GM23338 (cell line): ENCODE measurements at regions not wholly inside any gene's neighbourhood (a gene's known extent, or its start where the extent isn't known, plus 50 kb on each side); places are given as distances from the start of the nearest gene placed in this dataset.

Source experiments
- ATAC-seq: fragments of 200-7000 bp; cut with Tn5 transposase; 3 replicates; pipeline ENCODE4 v1.9.1; 2020
- DNase-seq: peaks from one replicate; pipeline ENCODE4 v3.0.0-alpha.2; 2015; ENCODE audit warnings: low spot score
- H2AFZ ChIP-seq: fragments of 200-600 bp; sonication (generic); 2 replicates; pipeline ENCODE4 v1.8.0; 2016; ENCODE audit warnings: antibody characterized with exemption, mild to moderate bottlenecking, moderate library complexity
- H3F3A ChIP-seq: fragments of 200-600 bp; sonication (generic); replicated peaks from 2 replicates; pipeline ENCODE4 v1.8.0; 2017; ENCODE audit warnings: antibody characterized with exemption, mixed run types, low read depth
- H3K27ac ChIP-seq: fragments of 200-600 bp; sonication (generic); 2 replicates; pipeline ENCODE4 v1.6.1; 2016; ENCODE audit warnings: low read depth
- H3K27me3 ChIP-seq: fragments of 200-600 bp; sonication (generic); 2 replicates; pipeline ENCODE4 v1.8.0; 2016; ENCODE audit warnings: mild to moderate bottlenecking, mixed run types, moderate library complexity; ENCODE audit not compliant: insufficient read depth
- H3K36me3 ChIP-seq: fragments of 200-600 bp; sonication (generic); 2 replicates; pipeline ENCODE4 v1.8.0; 2016; ENCODE audit warnings: mild to moderate bottlenecking; ENCODE audit not compliant: insufficient read depth
- H3K4me1 ChIP-seq: fragments of 200-600 bp; sonication (generic); 2 replicates; pipeline ENCODE4 v1.8.0; 2016; ENCODE audit warnings: mild to moderate bottlenecking, moderate library complexity; ENCODE audit not compliant: insufficient read depth
- H3K4me2 ChIP-seq: fragments of 200-600 bp; sonication (generic); 2 replicates; pipeline ENCODE4 v1.7.1; 2017; ENCODE audit warnings: mixed run types
- H3K4me3 ChIP-seq: fragments of 200-600 bp; sonication (generic); 2 replicates; pipeline ENCODE4 v1.6.1; 2016; ENCODE audit warnings: mixed run types
- H3K79me2 ChIP-seq: fragments of 200-600 bp; sonication (generic); replicated peaks from 2 replicates; pipeline ENCODE4 v1.8.0; 2017; ENCODE audit warnings: mild to moderate bottlenecking; ENCODE audit not compliant: insufficient read depth
- H3K9me2 ChIP-seq: fragments of 200-600 bp; sonication (generic); 2 replicates; pipeline ENCODE4 v1.8.0; 2017; ENCODE audit not compliant: insufficient read depth
- H4K20me1 ChIP-seq: fragments of 200-600 bp; sonication (generic); replicated peaks from 2 replicates; pipeline ENCODE4 v1.8.0; 2017; ENCODE audit warnings: mild to moderate bottlenecking; ENCODE audit not compliant: insufficient read depth
- H3K27ac Mint-ChIP-seq: 2 replicates; pipeline ENCODE4 v1.8.0; 2020; ENCODE audit warnings: inconsistent platforms, mild to moderate bottlenecking, moderate library complexity, mixed read lengths
- H3K27me3 Mint-ChIP-seq: 3 replicates; pipeline ENCODE4 v1.8.0; 2022; ENCODE audit warnings: low read depth, mild to moderate bottlenecking, moderate library complexity, mixed read lengths, inconsistent platforms; ENCODE audit not compliant: insufficient read depth, poor library complexity
- H3K36me3 Mint-ChIP-seq: 3 replicates; pipeline ENCODE4 v1.8.0; 2021; ENCODE audit warnings: low read depth, mild to moderate bottlenecking, inconsistent platforms, moderate library complexity, mixed read lengths
- H3K4me1 Mint-ChIP-seq: 3 replicates; pipeline ENCODE4 v1.8.0; 2020; ENCODE audit warnings: mild to moderate bottlenecking, inconsistent platforms, mixed read lengths
- H3K4me3 Mint-ChIP-seq: 3 replicates; pipeline ENCODE4 v1.8.0; 2021; ENCODE audit warnings: moderate library complexity, mild to moderate bottlenecking, inconsistent platforms, mixed read lengths
- H3K9me3 Mint-ChIP-seq: 3 replicates; pipeline ENCODE4 v1.8.0; 2020; ENCODE audit warnings: moderate library complexity, mild to moderate bottlenecking, inconsistent platforms, mixed read lengths
- CREB1 ChIP-seq: fragments of 250-450 bp; sonication (Bioruptor Pico); IDR thresholded peaks from 2 replicates; pipeline ENCODE4 v1.5.0; 2020; ENCODE audit warnings: low read depth, mild to moderate bottlenecking, moderate library complexity
- ETS1 ChIP-seq: IDR thresholded peaks from 2 replicates; pipeline ENCODE4 v1.6.1; 2016; ENCODE audit warnings: antibody characterized with exemption
- EZH2 ChIP-seq: fragments of 200-600 bp; sonication (generic); IDR thresholded peaks from one replicate; pipeline ENCODE4 v1.8.0; 2017; ENCODE audit warnings: antibody characterized with exemption, mild to moderate bottlenecking, low read depth; ENCODE audit not compliant: unreplicated experiment
- EZH2phosphoT487 ChIP-seq: fragments of 200-600 bp; sonication (generic); IDR thresholded peaks from one replicate; pipeline ENCODE4 v1.8.1; 2018; ENCODE audit warnings: antibody characterized with exemption; ENCODE audit not compliant: unreplicated experiment
- JUNB ChIP-seq: IDR thresholded peaks from one replicate; pipeline ENCODE4 v1.6.1; 2016; ENCODE audit warnings: antibody characterized with exemption; ENCODE audit not compliant: unreplicated experiment
- NANOG ChIP-seq: IDR thresholded peaks from 2 replicates; pipeline ENCODE4 v1.6.1; 2016; ENCODE audit warnings: antibody characterized with exemption, borderline replicate concordance
- REST ChIP-seq: IDR thresholded peaks from one replicate; pipeline ENCODE4 v1.6.1; 2018; ENCODE audit warnings: antibody characterized with exemption; ENCODE audit not compliant: unreplicated experiment
- STAT1 ChIP-seq: IDR thresholded peaks from one replicate; pipeline ENCODE4 v1.6.1; 2016; ENCODE audit warnings: antibody characterized with exemption; ENCODE audit not compliant: unreplicated experiment
- ZNF114 ChIP-seq: fragments of 250-450 bp; sonication (Bioruptor Pico); IDR thresholded peaks from 2 replicates; pipeline ENCODE4 v1.5.0; 2020; ENCODE audit warnings: mild to moderate bottlenecking, moderate library complexity
- ZNF462 ChIP-seq: fragments of 250-450 bp; sonication (Bioruptor Pico); IDR thresholded peaks from 2 replicates; pipeline ENCODE4 v1.5.0; 2020; ENCODE audit warnings: mild to moderate bottlenecking, moderate library complexity

GRCh38 chr10:33716501-33717267, 382.2 kb upstream of the NRP1 start:
- no peaks in the 10 kb centered on the region for H3K27me3 ChIP-seq
- H4K20me1 ChIP-seq: no peaks in the 10 kb centered on the region
- no peak for ATAC-seq
- no peak overlapping the region for H3K4me2 ChIP-seq
- 0 out of 2 replicates have a peak, but pooled peaks cover 2% of the 10 kb centered on the region for H3K9me2 ChIP-seq
- no peak overlapping the region for H3K27ac ChIP-seq
- no peak overlapping the region for H2AFZ ChIP-seq
- no peaks in the 10 kb centered on the region for H3F3A ChIP-seq
- H3K36me3 Mint-ChIP-seq: peaks cover 7% of the 10 kb centered on the region; the same call in 1 of the 3 replicates
- no peaks in the 10 kb centered on the region for H3K79me2 ChIP-seq
- H3K36me3 ChIP-seq: no peaks in the 10 kb centered on the region
- H3K27me3 Mint-ChIP-seq: peaks cover 2% of the 10 kb centered on the region
- TF ChIP-seq EZH2phosphoT487 (no peak), NANOG (no peak), EZH2 (no peak), ZNF114 (no peak), REST (no peak), ZNF462 (no peak), JUNB (no peak), CREB1 (no peak), STAT1 (no peak), ETS1 (no peak)
- DNase-seq: no peak
- H3K4me1 ChIP-seq: peaks cover 7% of the 10 kb centered on the region
- H3K27ac Mint-ChIP-seq: no peak overlapping the region
- no peak overlapping the region for H3K4me3 Mint-ChIP-seq
- no peak overlapping the region for H3K4me3 ChIP-seq
- peaks cover 3% of the 10 kb centered on the region; the same call in 2 of the 3 replicates for H3K4me1 Mint-ChIP-seq
- H3K9me3 Mint-ChIP-seq: no peaks in the 10 kb centered on the region
